Activated CD4-positive, alpha-beta T cell treated with anti-CD3 and anti-CD28 coated beads, Interleukin-2, Interleukin-6, amounts not matched to agents 100 ng/mL and 50 ng/mL, durations not matched to agents 16 hours and 8 hours (primary cell): ENCODE measurements at regions not wholly inside any gene's neighbourhood (a gene's known extent, or its start where the extent isn't known, plus 50 kb on each side); places are given as distances from the start of the nearest gene placed in this dataset.
"Not testable (repeated sequence)": the region's sequence is repeated elsewhere in the genome, so short reads cannot be mapped to it uniquely, and the experiment has no call there.

Source experiments
- DNase-seq: peaks from one replicate; pipeline ENCODE4 v3.0.0-alpha.2; 2020

DNA sequence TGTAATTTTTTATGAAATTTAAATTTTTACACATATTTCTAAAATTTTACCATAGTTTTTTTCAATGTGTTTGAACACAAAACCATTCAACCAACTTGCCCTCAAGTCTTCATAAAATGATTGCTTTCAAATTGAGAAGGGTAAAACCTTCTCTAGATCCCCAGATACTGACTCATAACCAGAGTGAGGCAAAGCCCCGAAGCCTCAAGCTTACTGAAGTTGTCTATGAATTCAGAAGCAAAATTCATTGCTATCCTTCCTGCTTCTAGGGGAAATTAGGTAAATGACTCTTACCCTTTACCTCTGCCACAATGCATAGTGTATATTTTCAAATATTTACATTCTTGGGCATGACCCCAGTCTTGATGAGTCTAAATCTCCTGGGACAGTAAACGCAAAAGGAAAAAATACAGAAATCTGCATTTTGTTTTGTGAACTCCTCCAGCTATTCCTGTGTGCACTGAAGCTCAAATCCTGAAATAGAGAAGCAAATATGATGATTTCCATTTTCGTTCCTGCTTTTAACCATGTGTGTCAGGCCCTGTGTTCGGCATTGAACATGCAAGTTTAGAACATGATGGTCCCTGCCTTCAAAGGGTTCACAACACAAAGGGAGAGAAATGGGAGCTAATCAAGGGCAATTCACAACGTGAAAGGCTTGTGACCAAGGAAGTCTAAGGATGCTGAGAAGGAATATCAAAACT, 246.3 kb downstream of the SUCLG1 start:
- peak; percentile 53 for DNase-seq

DNA sequence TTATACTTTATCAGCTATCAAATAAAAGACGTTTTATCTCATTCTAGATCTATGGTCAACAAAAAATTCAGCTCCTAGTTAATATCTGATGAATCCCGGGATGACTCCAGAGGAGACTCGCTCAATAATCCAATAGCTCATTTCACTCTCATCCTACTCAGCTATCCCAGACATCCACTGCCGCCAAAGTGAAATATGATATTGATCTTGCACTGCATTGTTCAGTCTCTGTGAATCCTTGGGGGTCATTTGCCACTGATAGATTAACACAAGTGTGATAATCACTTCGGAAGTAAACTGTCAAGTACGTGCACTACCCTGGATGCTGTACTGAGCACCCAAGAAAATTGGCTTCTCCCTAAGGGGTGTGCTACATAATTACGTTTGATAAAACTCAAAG, 249.1 kb downstream of the SUCLG1 start:
- no peak for DNase-seq

DNA sequence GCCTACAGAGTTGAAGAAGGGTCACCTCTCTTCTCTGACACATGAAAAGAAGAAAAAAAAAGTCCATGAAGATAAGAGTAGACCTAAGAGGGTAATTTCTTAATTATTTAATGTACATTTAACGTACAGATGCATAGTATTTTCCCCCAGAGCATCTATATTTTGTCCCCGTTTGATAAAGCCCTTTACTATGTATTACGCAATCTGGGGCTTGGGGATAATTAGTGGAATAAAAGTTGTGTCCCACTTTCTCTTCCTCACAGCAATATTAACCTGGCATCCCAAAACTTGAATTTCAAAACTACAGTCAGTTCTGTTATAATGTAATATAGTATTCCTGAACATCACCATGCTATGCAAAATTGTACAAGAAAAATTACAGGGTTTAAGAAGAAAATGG, 254.1 kb downstream of the SUCLG1 start:
- DNase-seq = no peak

DNA sequence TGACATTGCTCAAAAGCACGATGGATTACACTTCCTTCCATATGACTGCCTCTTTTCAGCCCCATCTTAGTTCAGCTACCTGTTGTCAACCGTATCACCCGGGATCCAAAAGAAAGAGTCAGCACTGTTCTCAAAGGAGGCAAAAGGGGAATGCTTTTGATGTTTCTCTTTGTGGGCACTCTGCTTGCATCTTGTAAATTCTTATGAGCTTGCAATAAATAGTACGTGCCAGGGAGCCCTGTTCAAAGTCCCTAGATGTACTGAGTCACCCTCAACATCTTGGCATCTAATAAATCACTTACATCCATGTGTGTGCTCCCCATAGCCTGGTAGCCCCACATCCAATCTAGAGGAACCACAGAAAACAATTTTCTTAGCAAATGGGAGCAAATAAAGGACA, 256.9 kb downstream of the SUCLG1 start:
- DNase-seq = no peak

DNA sequence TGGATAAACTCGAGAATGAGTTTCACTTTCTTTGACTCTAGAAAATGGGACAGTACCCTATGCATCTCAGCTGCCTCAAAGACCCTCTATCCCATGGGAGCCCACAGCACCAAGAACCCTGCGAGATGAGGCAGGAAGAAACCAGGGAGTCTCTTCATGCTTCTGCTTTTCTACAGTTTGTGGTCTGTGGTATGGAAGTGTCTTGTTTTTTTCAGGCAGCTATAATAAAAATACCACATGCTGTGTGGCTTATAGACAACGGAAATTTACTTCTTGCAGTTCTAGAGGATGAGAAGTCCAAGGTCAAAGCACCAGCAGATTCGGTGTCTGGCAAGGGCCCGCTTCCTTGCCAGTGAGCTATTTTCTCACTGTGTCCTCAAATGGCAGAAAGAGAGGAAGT, 257.9 kb downstream of the SUCLG1 start:
- DNase-seq = no peak

DNA sequence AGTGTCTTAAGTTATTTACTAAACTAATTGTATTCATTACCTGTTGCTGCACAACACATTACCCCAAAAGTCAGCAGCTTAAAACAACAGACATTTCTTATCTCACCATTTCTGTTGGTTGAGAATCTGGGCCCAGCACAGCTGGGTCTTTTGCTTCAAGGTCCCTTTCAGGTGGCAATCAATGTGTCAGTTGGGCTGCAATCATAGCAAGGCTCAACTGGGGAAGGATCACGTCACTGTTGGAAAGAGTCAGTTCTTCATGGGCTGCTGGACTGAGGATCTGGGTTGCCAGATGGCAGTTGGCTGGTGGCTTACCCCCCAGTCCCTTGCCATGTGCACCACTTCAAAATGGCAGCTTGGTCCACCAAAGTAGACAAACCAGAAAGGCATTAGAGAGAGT, 261.2 kb downstream of the SUCLG1 start:
- DNase-seq = no peak

DNA sequence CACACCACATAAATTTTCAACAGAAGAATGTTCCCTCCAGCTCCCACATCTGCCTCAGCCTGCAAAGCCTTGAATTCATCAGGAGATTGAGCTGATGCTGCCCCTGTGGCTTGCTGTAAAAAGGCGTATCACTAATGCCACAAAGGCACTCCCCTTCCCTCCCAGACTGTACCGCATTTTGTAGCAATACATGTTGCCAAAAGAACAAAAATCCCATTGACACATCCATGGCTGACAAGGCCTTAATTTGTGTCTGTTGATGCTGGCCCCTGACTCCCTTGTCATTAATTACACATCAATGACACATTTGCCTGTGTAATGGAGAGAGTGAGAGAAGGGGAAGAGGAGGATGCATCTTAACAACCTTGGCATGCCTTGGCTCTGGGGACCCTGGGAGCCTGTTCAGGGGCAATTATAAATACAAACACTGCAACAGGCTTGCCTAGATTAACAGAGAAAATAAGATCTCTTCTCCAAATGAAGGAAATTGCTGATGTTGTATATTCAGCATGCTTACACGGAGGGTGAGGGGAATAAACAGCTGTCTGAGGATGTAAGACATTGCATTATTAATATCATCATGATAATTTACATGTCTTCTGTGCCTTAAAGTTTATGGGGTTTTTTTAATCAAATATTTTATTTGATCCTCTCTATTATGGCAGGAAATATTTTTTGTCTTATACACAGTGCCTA, 264.0 kb downstream of the SUCLG1 start:
- DNase-seq = no peak

DNA sequence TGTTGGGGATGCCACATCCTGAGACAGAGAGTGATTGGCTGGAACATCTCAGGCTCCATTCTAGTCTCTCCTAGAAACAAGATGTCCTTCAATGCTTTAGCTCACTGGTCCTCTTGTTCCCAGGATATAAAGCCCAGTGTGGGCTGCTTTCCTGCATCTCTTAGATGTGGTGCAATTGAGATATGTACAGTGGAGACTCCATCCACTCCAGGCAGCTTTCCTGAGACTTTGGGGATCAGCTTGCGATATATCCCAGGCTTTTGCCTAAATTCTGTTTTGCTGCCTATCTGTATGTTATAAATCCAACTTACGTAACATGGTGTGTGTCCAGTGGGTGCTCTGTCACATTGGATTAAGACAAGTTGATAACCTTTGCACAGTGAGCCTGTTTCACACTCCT, 264.9 kb downstream of the SUCLG1 start:
- no peak for DNase-seq

DNA sequence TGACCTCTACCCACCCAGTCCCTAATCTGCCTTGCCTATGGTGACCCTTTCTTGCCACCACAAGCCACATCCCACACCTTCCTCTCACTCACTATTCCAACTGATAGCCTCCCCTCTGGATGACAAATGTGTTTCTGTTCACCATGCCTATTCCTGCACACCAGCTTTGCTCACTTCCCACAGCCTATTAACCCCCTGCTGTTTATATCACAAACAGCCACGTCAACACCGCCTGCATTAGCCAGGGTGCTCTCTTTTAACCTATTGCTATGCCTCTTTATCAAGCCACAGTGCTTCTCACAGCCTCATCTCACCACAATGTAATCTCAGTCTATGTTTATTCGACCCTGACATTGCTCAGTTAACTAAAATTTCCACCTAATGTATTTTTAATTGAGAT, 271.8 kb downstream of the SUCLG1 start:
- no peak for DNase-seq

DNA sequence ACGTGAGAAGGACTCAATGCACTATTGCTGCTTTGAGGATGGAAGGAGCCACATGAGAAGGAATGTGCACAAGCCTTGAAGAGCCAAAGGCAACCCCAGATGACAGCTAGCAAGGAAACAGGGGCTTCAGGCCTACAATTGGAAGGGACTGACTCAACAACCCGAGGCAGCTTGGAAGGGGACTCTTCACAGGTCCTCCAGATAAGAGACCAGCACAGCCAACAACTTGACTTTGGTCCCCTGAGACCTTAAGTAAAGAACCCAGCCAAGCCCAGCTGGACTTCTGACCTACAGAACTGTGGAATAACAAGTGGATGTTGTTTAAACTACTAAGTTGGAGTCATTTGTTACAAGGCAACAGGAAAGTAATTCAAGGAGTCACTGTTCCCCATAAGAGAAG, 277.2 kb downstream of the SUCLG1 start:
- no peak for DNase-seq

DNA sequence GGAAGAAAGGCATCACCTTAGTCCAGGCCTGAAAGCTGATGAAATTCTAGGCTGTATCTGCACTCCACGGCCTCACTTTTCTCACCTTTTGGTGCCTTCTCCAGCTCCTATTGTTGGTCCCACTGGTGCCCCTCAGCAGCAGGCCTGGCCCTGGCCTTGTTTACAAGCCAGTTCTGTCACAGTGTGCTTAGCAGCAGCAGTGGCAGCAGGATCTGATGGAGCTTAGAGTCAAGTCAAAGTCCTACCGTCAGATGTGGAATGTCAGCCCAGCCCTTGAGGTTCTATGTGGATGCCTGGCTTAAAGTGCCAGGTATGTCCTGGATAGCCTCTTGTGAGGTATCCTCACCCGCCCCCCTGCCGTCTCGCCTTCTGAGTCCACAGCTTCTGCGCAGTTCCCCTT, 281.3 kb downstream of the SUCLG1 start:
- DNase-seq = no peak

DNA sequence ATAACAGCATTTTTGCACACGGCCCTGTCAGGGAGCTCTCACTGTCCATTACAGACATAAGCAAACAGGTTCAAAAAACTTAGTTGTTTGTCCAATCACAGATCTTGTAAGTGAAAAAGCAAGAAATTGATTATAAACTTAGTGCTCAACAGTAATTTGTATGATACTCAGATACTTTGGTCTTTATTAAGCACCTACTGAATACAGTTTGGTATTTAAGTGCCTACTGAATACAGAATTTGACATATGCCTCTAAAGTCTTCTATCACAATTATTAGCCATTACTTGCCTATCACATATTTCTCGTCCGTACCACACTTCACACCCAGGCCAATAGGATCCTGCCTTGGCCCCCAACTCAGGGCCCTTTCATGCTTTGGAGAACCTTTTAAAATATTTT, 283.1 kb downstream of the SUCLG1 start:
- DNase-seq = no peak

DNA sequence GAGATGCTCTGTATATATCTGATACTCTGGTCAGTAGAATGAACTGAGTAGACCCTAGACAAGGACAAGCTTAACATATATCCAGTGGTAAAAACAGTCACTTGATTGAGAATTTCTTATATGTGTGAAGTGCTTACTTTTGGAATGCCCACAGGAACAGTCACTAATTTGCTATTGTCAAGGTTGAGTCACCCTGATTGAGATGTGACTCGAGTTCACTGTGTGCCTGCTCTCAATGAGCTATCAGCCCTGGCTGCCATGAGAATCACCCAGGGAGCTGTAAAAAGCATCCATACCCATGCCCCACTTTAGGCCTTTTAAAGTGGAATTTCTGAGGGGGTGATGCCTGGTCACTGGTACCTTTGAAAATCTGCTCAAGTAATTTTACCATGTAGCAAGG, 283.7 kb downstream of the SUCLG1 start:
- no peak for DNase-seq

DNA sequence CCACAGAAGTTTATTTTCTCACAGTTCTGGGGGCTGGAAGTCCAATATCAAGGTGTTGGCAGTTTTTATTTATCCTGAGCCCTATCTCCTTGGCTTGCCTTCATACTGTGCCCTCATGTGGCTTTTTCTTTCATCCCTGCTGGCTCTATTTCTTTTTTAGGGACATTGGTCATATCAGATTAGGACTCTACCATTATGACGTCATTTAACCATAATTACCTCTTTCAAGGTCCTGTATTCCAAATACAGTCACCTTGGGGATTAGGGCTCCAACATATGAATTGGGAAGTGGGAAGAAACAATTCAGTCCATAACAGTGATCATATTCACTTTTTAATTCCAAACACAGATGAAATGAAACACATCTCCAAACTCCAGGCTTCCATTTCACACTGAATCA, 286.0 kb downstream of the SUCLG1 start:
- DNase-seq = no peak

DNA sequence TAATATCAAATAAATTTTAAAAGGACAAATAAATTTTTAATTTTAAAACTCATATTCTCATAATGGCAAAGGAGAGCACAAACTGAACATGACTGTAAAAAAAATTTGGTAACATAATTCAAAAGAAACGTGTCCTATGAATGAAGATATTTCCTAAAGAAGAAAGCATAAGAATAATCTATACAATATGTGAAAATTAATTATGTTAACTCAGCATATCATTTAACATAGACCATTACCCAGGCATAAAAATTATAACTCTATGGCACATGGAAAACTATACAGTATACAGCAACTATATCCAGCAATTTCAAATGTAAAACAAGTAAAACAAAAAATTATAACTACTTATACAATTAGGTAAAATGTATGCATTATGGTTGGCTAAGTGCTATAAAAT, 288.1 kb downstream of the SUCLG1 start:
- no peak for DNase-seq

DNA sequence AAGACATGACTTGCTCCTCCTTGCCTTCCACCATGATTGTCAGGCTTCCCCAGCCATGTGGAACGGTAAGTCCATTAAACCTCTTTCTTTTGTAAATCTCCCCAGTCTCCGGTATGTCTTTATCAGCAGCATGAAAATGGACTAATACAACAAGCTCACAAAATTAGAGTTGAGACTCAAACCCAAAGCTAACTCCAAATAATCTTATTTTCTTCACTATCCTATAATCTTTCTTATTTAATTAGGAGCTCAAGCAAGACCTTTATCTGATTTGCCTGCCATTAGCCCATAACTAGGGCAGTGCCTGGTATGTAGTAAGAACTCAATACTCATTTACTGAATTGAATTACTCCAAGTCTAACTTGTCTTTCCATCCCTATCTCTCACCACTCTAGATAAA, 289.2 kb downstream of the SUCLG1 start:
- DNase-seq = no peak

DNA sequence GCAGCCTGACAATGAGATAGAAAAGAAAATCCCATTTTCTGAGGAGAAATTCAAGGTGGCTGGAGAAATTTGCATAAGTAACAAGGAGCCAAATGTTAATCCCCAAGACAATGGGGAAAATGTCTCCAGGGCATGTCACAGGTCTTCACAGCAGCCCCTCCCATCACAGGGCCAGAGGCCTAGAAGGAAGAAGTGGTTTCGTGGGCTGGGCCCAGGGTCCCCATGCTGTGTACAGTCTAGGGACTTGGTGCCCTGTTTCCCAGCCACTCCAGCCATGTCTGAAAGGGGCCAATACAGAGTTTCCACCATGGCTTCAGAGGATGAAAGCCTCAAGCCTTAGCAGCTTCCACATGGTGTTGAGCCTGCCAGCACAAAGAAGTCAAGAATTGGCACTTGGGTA, 290.5 kb downstream of the SUCLG1 start:
- not testable (repeated sequence) for DNase-seq

DNA sequence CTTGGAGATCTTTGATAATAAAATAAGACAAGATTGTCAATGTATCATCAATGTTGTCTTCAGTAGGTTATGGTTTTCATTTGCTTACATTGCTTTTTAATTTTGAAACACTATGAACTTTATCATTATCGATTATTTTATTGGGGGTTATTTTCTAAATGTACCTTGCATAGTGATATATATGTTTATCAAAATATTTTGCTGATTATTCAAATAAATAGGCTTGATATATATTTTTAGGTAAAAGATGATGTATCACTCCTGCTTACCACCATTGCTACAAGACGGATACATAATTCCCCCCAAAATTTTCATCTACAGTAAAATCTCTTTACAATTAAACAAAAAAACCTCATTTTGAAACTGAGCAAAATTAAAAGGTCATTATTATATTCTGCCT, 293.8 kb downstream of the SUCLG1 start:
- no peak for DNase-seq

DNA sequence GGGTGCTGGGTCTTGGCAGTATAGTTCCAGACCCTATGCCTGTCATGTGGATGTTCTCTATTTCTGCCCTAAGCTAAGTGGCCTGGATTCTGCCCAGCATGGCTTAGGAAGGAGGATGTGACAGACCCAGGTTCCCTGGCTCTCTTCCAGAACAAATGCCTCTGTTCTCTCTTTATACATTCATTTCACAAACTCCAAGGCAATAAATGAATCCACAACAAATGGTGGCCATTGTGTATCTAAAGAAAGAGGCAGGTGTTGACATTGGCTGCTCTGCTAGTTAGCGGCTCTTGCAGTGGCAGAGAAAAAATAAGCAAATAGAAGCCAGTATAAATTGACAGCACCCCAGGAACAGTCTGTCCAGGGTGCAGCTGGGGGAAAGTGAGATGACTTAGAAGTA, 298.6 kb downstream of the SUCLG1 start:
- no peak for DNase-seq

DNA sequence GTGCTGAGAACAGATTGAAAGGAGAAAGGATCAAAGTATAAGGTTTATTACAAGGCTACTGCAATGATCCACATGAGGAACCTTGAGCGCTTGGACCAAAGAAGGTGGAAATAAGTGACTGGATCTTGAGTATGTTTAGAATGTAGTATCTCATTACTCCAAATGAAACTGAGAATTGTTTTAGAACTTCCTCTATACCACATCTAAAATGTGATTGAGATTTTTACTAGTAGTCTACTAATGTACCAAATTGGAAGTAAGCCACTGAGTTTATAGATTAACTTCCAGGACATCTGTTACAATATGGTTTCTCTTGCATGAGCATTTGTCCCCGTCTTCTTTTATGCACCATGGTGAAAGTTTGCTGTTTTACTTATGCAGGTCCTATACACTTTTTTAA, 300.5 kb downstream of the SUCLG1 start:
- no peak for DNase-seq

DNA sequence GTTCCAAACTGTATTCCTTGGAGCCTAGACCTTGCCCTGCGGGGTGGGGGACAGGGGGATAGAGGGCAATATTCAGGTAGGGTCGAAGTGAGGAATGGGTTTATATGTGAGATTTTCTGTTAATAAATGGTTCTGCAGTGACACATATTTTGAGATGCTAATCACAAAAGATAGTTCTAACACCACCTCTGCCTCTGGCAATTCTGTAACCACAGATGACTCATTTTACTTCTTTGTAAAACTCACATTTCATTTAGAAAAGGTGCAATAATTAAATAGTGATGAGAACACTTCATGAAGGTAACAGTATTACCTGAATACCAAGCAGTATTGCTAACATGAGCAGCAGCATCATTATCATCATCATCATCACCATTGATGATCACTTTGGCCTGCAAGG, 306.6 kb downstream of the SUCLG1 start:
- DNase-seq = no peak

DNA sequence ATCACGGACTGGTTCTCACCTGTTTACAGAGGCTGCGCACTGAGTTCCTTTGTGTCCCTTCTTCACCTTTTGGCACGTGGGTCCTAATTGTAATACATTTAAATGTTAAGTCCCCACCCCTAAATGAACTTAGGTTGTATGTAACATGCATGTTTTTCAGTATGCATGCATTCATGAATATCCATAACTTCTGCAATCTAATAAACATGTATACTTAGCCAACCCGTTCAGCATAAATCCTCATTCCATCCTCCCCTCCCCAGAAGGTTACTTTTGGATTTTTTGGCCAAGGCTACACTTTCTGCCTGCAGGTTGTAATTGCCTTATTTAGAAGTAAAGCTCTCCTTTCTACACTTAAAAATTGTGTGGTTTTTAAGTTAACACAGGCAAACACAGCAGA, 314.7 kb downstream of the SUCLG1 start:
- no peak for DNase-seq

DNA sequence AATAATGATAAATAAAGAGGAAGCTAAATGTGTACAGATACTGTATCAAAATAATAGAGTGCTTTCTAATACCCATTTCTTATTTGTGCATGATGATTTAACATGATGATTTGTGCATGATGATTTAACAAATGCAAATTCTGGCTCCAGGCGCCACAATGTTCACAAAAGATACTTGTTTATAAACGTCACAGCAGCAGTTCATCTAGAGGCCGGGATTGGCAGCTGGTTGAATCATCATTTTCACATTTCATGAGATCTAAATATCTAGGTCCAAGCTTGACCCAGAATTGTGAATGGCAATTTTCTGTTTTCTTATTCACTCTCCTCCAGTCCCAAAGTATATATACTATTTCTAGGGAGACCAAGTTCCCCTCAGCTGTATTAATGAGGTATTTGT, 322.0 kb downstream of the SUCLG1 start:
- DNase-seq = no peak

DNA sequence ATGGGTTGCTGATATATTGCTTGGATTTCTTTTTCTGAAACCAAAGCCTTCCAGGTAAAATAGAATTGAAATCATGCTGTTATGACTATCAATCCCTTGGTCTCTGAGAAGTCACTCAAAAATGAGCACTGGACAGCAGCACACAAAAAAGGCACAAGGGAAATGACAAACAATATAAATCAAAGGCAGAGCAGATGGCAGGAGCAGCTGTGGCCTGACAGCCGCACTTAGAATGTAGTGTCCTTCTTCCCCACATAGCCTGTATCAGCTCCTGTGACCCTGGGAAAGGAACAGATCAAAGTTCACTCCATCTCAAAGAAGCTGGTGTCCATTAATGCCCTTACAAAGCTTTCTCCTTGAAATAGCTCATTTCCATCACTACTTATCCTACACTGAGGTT, 326.7 kb downstream of the SUCLG1 start:
- DNase-seq = no peak

DNA sequence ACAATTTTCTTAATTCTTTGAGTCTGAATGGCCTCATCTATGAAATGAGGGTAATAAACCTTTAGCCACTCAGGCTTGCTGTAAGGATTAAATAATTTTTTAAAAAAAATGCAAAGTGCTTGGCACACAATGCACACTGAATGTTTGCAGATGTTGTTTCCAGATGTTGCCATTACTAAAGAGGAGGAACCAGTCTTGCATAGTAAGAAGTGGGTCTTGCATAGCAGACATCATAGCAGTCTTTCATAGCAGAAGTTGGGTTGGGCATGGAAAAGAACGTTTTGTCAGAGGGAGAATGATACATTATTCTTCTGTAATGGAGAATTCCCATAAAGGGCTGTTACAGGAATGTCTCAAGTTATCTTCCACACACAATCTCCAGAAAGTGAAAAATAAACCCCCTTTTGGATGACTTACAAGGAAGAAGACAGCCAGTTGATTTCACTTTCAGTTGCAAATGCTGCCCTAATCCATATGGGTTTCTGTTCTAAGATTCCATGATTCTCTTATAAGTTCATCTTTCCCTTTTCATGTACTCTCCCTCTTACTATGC, 327.7 kb downstream of the SUCLG1 start:
- DNase-seq = no peak
